ENCODE measurements at regions not wholly inside any gene's neighbourhood (a gene's known extent, or its start where the extent isn't known, plus 50 kb on each side); places are given as distances from the start of the nearest gene placed in this dataset.
"Not testable (repeated sequence)": the region's sequence is repeated elsewhere in the genome, so short reads cannot be mapped to it uniquely, and the experiment has no call there.

DNA sequence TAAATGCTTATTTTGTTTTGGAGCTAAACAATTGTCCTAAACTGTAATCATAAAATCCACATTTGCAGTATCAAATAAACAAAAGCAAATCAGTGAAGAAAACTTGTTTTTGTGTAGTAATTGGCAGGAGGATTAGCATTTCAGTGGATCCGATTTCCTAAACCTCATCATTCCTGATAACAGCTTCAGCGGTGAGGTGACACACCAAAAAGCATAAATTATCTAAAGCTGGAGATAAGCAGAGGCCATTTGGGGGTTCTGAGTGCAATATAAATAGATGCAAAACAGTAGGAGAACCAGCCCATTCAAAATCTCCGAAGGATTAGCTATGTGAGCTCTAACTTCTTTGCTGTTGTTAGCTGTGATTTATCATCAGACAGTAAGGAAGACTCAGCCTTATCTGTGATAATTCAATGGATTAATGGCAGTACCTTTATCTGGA lies 235.8 kb downstream of the EPHA7 start:
- DNase-seq (ENCODE audit: low spot score), result no peak

- no peak for DNase-seq (ENCODE audit: low spot score)
These were observed 236.3 kb downstream of the EPHA7 start for GRCh38 chr6:93182938-93183479.

GRCh38 chr6:93177918-93178317 lies 241.4 kb downstream of the EPHA7 start:
- DNase-seq (ENCODE audit: low spot score), result no peak

DNA sequence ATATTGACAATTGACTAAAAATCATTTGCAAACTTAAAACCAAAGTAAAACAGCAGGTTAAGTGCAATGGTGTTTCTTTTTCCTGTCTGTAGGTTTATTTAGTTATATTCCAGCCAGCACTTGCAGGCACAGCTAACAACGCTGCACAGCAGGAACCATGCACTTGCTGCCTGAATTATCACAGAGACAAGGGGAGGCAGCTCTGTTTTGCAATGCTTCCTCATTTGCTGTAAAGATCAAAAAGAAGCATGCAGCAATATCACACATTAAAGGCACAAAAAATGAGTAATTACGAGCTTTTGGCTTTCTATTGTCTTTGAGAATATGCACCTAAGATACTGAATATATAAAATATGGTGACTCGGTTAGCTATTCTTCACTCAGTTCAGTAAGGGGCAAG lies 241.9 kb downstream of the EPHA7 start:
- no peak for DNase-seq (ENCODE audit: low spot score)

GRCh38 chr6:93176070-93176469 lies 243.3 kb downstream of the EPHA7 start:
- no peak for DNase-seq (ENCODE audit: low spot score)

GRCh38 chr6:93173573-93173972 lies 245.8 kb downstream of the EPHA7 start:
- DNase-seq (ENCODE audit: low spot score), result not testable (repeated sequence)

- no peak for DNase-seq (ENCODE audit: low spot score)
These were observed 253.4 kb downstream of the EPHA7 start for GRCh38 chr6:93165850-93166430.

GRCh38 chr6:93164781-93165180 lies 254.6 kb downstream of the EPHA7 start:
- DNase-seq (ENCODE audit: low spot score), result no peak

DNA sequence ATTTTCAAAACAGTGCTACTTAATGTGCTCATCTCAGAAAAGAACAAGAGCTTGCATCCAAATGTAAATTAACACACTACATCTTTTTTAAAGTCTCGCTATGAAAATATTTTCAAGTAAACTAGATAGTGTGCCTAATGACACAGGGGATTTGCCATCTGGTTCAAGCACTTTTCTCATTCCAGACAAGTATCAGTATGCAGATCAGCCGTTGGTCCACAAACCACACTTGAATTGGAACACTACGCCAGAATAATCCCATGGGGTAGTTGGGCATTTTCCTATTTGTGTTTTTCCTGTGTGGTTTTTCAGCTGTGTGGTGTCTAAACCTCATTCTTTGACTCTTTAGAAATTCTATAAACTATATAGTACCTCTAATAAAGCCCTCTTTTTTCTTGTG lies 256.2 kb downstream of the EPHA7 start:
- no peak for DNase-seq (ENCODE audit: low spot score)

- no peak for DNase-seq (ENCODE audit: low spot score)
These were observed 279.8 kb downstream of the EPHA7 start for GRCh38 chr6:93139408-93140081.

GRCh38 chr6:93136111-93136510 lies 283.2 kb downstream of the EPHA7 start:
- no peak for DNase-seq (ENCODE audit: low spot score)

DNA sequence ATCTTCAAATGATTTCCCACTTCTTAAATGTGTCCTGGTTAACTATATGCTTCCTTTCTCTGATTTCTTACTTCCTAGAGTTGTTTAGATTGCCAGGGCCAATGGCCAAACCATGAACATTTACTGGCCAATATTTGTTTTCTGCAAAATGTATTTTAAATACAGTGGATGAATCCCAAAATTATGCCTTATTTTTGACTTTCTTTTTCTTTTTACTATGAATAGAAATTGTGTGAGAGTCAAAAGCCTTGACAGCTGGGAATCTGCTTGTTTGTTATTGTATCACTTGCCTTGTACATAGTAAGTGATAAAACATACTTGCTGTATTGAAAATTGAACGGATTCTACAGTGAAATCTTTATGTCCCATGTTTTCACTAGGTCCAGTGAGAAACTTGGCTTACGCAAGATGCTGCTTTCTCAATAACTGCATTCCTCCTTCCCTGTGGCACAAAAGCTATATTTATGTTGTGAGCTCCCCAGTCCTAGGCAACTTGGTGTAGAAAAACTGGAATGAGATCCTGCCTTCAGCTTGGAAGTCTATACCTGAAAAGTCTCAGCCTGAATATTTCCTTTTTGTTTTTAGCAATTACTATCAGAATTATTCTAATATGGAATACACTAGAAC lies 295.2 kb downstream of the EPHA7 start:
- DNase-seq (ENCODE audit: low spot score), result no peak

GRCh38 chr6:93123585-93123984 lies 295.8 kb downstream of the EPHA7 start:
- DNase-seq (ENCODE audit: low spot score), result no peak

GRCh38 chr6:93120154-93120742 lies 299.1 kb downstream of the EPHA7 start:
- no peak for DNase-seq (ENCODE audit: low spot score)

- DNase-seq (ENCODE audit: low spot score), result no peak
These were observed 313.5 kb downstream of the EPHA7 start for GRCh38 chr6:93105907-93106306.

DNA sequence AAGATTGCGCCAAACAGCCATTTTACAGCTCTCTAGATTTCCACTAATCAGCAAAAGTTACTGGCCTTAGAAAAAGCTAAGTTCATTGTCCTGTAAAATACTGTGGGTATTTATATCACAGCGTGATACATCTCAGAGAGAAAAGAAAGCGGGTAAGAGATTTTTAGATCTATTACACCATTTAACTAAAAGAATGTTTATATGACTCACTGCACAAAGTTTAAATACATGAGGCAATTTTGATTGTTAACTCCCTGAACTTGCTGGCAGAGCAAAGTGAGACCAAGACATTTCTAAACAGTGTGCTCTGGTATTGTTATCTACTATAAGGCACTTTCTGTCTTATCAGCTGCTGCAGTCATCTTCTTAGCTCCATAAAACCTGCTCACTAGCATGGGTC lies 314.3 kb downstream of the EPHA7 start:
- no peak for DNase-seq (ENCODE audit: low spot score)

DNA sequence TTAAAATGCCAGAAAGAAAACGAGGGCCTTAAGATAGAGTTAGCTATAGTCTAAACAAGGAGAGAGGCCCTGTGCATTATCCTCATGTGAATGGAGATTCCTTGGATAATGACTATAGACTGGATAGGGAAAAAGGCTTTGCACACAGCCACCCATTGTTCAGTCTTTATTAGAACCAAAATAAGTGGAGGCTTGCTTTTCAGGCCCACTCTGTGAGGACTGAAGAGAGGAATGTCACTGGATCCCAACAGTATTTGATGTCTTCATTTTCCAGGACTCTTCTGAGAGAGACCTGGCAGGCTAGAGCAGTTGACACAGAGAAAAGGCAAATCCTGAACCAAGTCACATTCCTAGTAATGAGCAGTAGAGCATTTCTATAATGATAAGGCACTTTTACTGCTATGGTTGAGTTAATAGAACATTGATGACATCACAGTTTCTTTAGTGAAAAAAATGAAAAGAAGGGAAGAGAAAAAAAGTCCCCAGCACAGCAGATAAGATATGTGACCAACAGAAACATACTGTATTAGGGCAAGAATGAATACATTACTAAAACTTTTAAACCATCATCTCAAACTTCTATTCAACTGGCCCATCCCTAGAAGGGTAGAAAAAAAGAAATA lies 315.1 kb downstream of the EPHA7 start:
- no peak for DNase-seq (ENCODE audit: low spot score)

- no peak for DNase-seq (ENCODE audit: low spot score)
These were observed 330.5 kb downstream of the EPHA7 start for GRCh38 chr6:93088621-93089501.

GRCh38 chr6:93087606-93088005 lies 331.8 kb downstream of the EPHA7 start:
- DNase-seq (ENCODE audit: low spot score), result no peak

- DNase-seq (ENCODE audit: low spot score), result no peak
These were observed 333.0 kb downstream of the EPHA7 start for GRCh38 chr6:93086351-93086750.
